H9 (cell line): ENCODE measurements at regions not wholly inside any gene's neighbourhood (a gene's known extent, or its start where the extent isn't known, plus 50 kb on each side); places are given as distances from the start of the nearest gene placed in this dataset.

Experiments
- DNase-seq: peaks from one replicate; pipeline ENCODE4 v3.0.0-alpha.2; 2017
- H2AFZ ChIP-seq: one replicate; pipeline ENCODE4 v1.6.1; 2013; ENCODE audit warnings: mild to moderate bottlenecking, low read length, control low read depth, moderate library complexity
- H2AK5ac ChIP-seq: 2 replicates; pipeline ENCODE4 v1.6.1; 2013; ENCODE audit warnings: low read length, control low read depth, mixed read lengths; ENCODE audit not compliant: insufficient read length
- H2BK120ac ChIP-seq: one replicate; pipeline ENCODE4 v1.6.1; 2013; ENCODE audit warnings: low read depth, mild to moderate bottlenecking, low read length, control low read depth, inconsistent platforms; ENCODE audit not compliant: poor library complexity, severe bottlenecking
- H2BK12ac ChIP-seq: 2 replicates; pipeline ENCODE4 v1.6.1; 2013; ENCODE audit warnings: low read length, control low read depth, mixed read lengths, low read depth; ENCODE audit not compliant: insufficient read length
- H2BK15ac ChIP-seq: 2 replicates; pipeline ENCODE4 v1.6.1; 2013; ENCODE audit warnings: low read depth, low read length, control low read depth
- H2BK20ac ChIP-seq: one replicate; pipeline ENCODE4 v1.6.1; 2013; ENCODE audit warnings: low read depth, mild to moderate bottlenecking, low read length, control low read depth, inconsistent platforms; ENCODE audit not compliant: poor library complexity, severe bottlenecking
- H2BK5ac ChIP-seq: 2 replicates; pipeline ENCODE4 v1.6.1; 2013; ENCODE audit warnings: low read length, control low read depth, mixed read lengths; ENCODE audit not compliant: insufficient read length
- H3K14ac ChIP-seq: 2 replicates; pipeline ENCODE4 v1.6.1; 2013; ENCODE audit warnings: low read length, control low read depth; ENCODE audit not compliant: insufficient read depth
- H3K18ac ChIP-seq: 2 replicates; pipeline ENCODE4 v1.6.1; 2013; ENCODE audit warnings: low read depth, mild to moderate bottlenecking, mixed read lengths, low read length, control low read depth; ENCODE audit not compliant: insufficient read length
- H3K23ac ChIP-seq: 2 replicates; pipeline ENCODE4 v1.6.1; 2013; ENCODE audit warnings: low read length, control low read depth, mixed read lengths, low read depth; ENCODE audit not compliant: insufficient read length
- H3K23me2 ChIP-seq: 2 replicates; pipeline ENCODE4 v1.6.1; 2013; ENCODE audit warnings: low read depth, mild to moderate bottlenecking, mixed read lengths, low read length, control low read depth; ENCODE audit not compliant: insufficient read length, poor library complexity, severe bottlenecking
- H3K27ac ChIP-seq: 2 replicates; pipeline ENCODE4 v1.5.1; 2013; ENCODE audit warnings: low read length, control low read depth, mixed read lengths, low read depth; ENCODE audit not compliant: insufficient read length
- H3K27me3 ChIP-seq: 2 replicates; pipeline ENCODE4 v1.6.1; 2013; ENCODE audit warnings: low read length, control low read depth, inconsistent platforms; ENCODE audit not compliant: insufficient read depth
- H3K4ac ChIP-seq: 2 replicates; pipeline ENCODE4 v1.6.1; 2013; ENCODE audit warnings: low read depth, mild to moderate bottlenecking, control low read depth, inconsistent platforms, low read length, moderate library complexity
- H3K4me1 ChIP-seq: 2 replicates; pipeline ENCODE4 v1.6.1; 2013; ENCODE audit warnings: low read length, control low read depth, inconsistent platforms; ENCODE audit not compliant: insufficient read depth
- H3K4me2 ChIP-seq: 2 replicates; pipeline ENCODE4 v1.6.1; 2013; ENCODE audit warnings: low read length, control low read depth, mixed read lengths; ENCODE audit not compliant: insufficient read length, insufficient read depth
- H3K56ac ChIP-seq: 2 replicates; pipeline ENCODE4 v1.6.1; 2013; ENCODE audit warnings: low read depth, mild to moderate bottlenecking, mixed read lengths, low read length, control low read depth; ENCODE audit not compliant: insufficient read length
- H3K79me1 ChIP-seq: 2 replicates; pipeline ENCODE4 v1.6.1; 2013; ENCODE audit warnings: low read depth, mild to moderate bottlenecking, moderate library complexity, low read length, control low read depth, inconsistent platforms; ENCODE audit not compliant: insufficient read depth, poor library complexity, severe bottlenecking
- H3K79me2 ChIP-seq: 2 replicates; pipeline ENCODE4 v1.6.1; 2013; ENCODE audit warnings: low read length, control low read depth, inconsistent platforms; ENCODE audit not compliant: insufficient read depth
- H3K9ac ChIP-seq: 2 replicates; pipeline ENCODE4 v1.6.1; 2013; ENCODE audit warnings: low read length, control low read depth, mixed read lengths; ENCODE audit not compliant: insufficient read length; ENCODE audit errors: extremely low read depth
- H3K9me3 ChIP-seq: one replicate; pipeline ENCODE4 v1.6.1; 2013; ENCODE audit warnings: low read depth, low read length, inconsistent platforms; ENCODE audit not compliant: control insufficient read depth
- H3T11ph ChIP-seq: one replicate; pipeline ENCODE4 v1.6.1; 2013; ENCODE audit warnings: mild to moderate bottlenecking, low read length, control low read depth, inconsistent platforms
- H4K20me1 ChIP-seq: one replicate; pipeline ENCODE4 v1.6.1; 2013; ENCODE audit not compliant: control insufficient read depth, insufficient read length, insufficient read depth
- H4K5ac ChIP-seq: 2 replicates; pipeline ENCODE4 v1.6.1; 2013; ENCODE audit warnings: low read depth, mild to moderate bottlenecking, mixed read lengths, low read length, control low read depth; ENCODE audit not compliant: insufficient read length
- H4K8ac ChIP-seq: replicated peaks from 2 replicates; pipeline ENCODE4 v1.6.1; 2013; ENCODE audit warnings: low read length, control low read depth, mixed read lengths, low read depth; ENCODE audit not compliant: insufficient read length
- H4K91ac ChIP-seq: 2 replicates; pipeline ENCODE4 v1.6.1; 2013; ENCODE audit warnings: low read depth, mild to moderate bottlenecking, moderate library complexity, mixed read lengths, low read length, control low read depth; ENCODE audit not compliant: insufficient read length
- H3K27ac Mint-ChIP-seq, 3 experiments: 2 replicates in 2 of 3; 3 replicates in 1 of 3; pipeline ENCODE4 v1.8.0; 2020 to 2021; ENCODE audit warnings: mixed read lengths in 3 of 3, mild to moderate bottlenecking in 1 of 3, moderate library complexity in 1 of 3
- H3K27me3 Mint-ChIP-seq: 2 replicates; pipeline ENCODE4 v1.8.0; 2021; ENCODE audit warnings: low read depth, mild to moderate bottlenecking, moderate library complexity, mixed read lengths
- H3K36me3 Mint-ChIP-seq, 3 experiments: 2 replicates in 2 of 3; 3 replicates in 1 of 3; pipeline ENCODE4 v1.8.0; 2020 to 2021; ENCODE audit warnings: low read depth in 3 of 3, mixed read lengths in 3 of 3; ENCODE audit not compliant: insufficient read depth in 1 of 3
- H3K4me1 Mint-ChIP-seq, 2 experiments: 2 replicates each; pipeline ENCODE4 v1.8.0; 2020; ENCODE audit warnings: mixed read lengths in 2 of 2
- H3K4me3 Mint-ChIP-seq, 2 experiments: 2 replicates in 1 of 2; 3 replicates in 1 of 2; pipeline ENCODE4 v1.8.0; 2020 to 2021; ENCODE audit warnings: mild to moderate bottlenecking in 2 of 2, mixed read lengths in 2 of 2, moderate library complexity in 1 of 2
- H3K9me3 Mint-ChIP-seq, 2 experiments: 2 replicates in 1 of 2; 3 replicates in 1 of 2; pipeline ENCODE4 v1.8.0; 2020; ENCODE audit warnings: mild to moderate bottlenecking in 2 of 2, mixed read lengths in 2 of 2, moderate library complexity in 1 of 2
- WGBS: extraction: QIAGEN DNeasy Blood & Tissue Kit; methylation state at CpG from one replicate; pipeline ENCODE4 v1.1.7; 2013; ENCODE audit warnings: missing lambda C conversion rate, low lambda C conversion rate, mixed read lengths; ENCODE audit not compliant: insufficient read length; ENCODE audit errors: extremely low coverage; 5-methylcytosine and 5-hydroxymethylcytosine counted together
- TF ChIP-seq, protein P1 (sequence below): fragments of 200-600 bp; sonication (generic); conservative IDR thresholded peaks from 3 replicates; pipeline ENCODE4 v1.8.0; 2021; ENCODE audit warnings: antibody characterized with exemption, mild to moderate bottlenecking

DNA sequence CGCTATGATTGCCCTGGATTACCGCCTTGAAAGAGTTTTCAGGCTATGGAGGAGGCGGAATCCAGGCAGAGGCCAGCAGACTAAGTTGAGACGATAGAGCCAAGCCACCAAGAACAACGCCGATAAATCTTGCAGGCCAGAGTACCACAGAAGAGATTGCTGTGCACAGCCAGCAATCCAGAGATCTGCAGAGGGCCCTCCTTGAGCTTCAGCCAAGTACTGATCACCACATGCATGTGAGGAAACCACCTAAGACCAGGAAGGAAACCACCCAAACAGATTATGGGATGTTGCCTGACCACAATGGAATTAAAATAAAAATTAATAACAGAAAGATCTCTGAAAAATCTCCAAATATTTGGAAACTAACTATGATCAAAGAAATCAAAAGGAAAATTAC, 74.9 kb downstream of the GCNT4 start:
- H3K27ac ChIP-seq, result no peak overlapping the region
- Mint-ChIP-seq H3K36me3 (peaks cover 5 to 8% (median 6%) of the 10 kb centered on the region in 3 experiments; a peak in 5 of 7 replicates), H3K27me3 (no peaks in the 10 kb centered on the region), H3K27ac (no peak overlapping the region), H3K4me3 (no peak overlapping the region), H3K9me3 (peaks cover 6 to 7% of the 10 kb centered on the region in 2 experiments; a peak in 4 of 5 replicates), H3K4me1 (peaks cover 14 to 24% of the 10 kb centered on the region in 2 experiments)
- no peak overlapping the region for H3K14ac ChIP-seq
- H3K9me3 ChIP-seq, result no peaks in the 10 kb centered on the region
- no peak overlapping the region for H2AK5ac ChIP-seq
- no peaks in the 10 kb centered on the region for H3K79me1 ChIP-seq
- H3K4ac ChIP-seq, result no peak overlapping the region
- H3T11ph ChIP-seq, result no peak overlapping the region
- H3K4me2 ChIP-seq, result no peak overlapping the region
- no peak overlapping the region for H2BK20ac ChIP-seq
- DNase-seq, result no peak
- no peak overlapping the region for H4K8ac ChIP-seq
- no peak overlapping the region for H2BK5ac ChIP-seq
- no peak overlapping the region for H4K91ac ChIP-seq
- H2BK15ac ChIP-seq, result no peak overlapping the region
- H2BK120ac ChIP-seq, result no peak overlapping the region
- TF ChIP-seq, protein P1, sequence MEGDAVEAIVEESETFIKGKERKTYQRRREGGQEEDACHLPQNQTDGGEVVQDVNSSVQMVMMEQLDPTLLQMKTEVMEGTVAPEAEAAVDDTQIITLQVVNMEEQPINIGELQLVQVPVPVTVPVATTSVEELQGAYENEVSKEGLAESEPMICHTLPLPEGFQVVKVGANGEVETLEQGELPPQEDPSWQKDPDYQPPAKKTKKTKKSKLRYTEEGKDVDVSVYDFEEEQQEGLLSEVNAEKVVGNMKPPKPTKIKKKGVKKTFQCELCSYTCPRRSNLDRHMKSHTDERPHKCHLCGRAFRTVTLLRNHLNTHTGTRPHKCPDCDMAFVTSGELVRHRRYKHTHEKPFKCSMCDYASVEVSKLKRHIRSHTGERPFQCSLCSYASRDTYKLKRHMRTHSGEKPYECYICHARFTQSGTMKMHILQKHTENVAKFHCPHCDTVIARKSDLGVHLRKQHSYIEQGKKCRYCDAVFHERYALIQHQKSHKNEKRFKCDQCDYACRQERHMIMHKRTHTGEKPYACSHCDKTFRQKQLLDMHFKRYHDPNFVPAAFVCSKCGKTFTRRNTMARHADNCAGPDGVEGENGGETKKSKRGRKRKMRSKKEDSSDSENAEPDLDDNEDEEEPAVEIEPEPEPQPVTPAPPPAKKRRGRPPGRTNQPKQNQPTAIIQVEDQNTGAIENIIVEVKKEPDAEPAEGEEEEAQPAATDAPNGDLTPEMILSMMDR, result no peak
- no peaks in the 10 kb centered on the region for H4K20me1 ChIP-seq
- H3K56ac ChIP-seq, result no peak overlapping the region
- no peaks in the 10 kb centered on the region; the same call in 1 of the 2 replicates for H3K4me1 ChIP-seq
- no peak overlapping the region for H2AFZ ChIP-seq
- no peak overlapping the region for H3K9ac ChIP-seq
- no peak overlapping the region for H4K5ac ChIP-seq
- no CpG with 5 or more reads among the region's 6 CpGs for WGBS
- H3K23me2 ChIP-seq, result no peaks in the 10 kb centered on the region
- no peak overlapping the region for H2BK12ac ChIP-seq
- H3K27me3 ChIP-seq, result no peaks in the 10 kb centered on the region
- no peaks in the 10 kb centered on the region for H3K79me2 ChIP-seq
- no peak overlapping the region for H3K23ac ChIP-seq
- H3K18ac ChIP-seq, result no peak overlapping the region
